GM23248 (cell line): ENCODE measurements at regions not wholly inside any gene's neighbourhood (a gene's known extent, or its start where the extent isn't known, plus 50 kb on each side); places are given as distances from the start of the nearest gene placed in this dataset.

Source experiments
- EZH2 ChIP-seq: fragments of 200-600 bp; sonication (generic); IDR thresholded peaks from 2 replicates; pipeline ENCODE4 v1.6.1; 2018; ENCODE audit warnings: antibody characterized with exemption, mild to moderate bottlenecking; ENCODE audit not compliant: insufficient read depth, poor library complexity, severe bottlenecking
- EZH2phosphoT487 ChIP-seq: fragments of 200-600 bp; sonication (generic); IDR thresholded peaks from 2 replicates; pipeline ENCODE4 v1.6.1; 2018; ENCODE audit warnings: antibody characterized with exemption, moderate library complexity, mild to moderate bottlenecking, low read depth; ENCODE audit not compliant: insufficient read depth

DNA sequence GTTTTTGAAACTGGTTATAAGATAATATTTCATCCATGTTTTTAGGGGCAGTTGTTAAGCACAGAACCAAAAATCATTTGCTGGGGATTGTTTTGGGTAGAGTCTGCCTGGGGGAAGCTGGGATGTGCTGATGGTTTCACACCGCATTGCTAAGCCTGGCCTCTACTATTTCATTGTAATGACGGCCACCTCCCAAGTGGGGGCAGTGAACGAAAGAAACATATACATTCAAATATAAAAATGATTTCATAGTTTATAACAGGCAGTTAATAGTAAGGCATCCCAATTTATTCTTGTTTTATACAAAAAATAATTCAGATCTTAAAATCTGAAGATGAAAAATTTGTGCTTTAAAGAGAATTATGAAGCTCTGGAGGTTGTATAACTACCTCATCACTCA lies 750.8 kb downstream of the REEP3 start:
- TF ChIP-seq EZH2 = no peak
- no peak for TF ChIP-seq EZH2phosphoT487
